HL-60/S4 (cell line): ENCODE measurements at regions not wholly inside any gene's neighbourhood (a gene's known extent, or its start where the extent isn't known, plus 50 kb on each side); places are given as distances from the start of the nearest gene placed in this dataset.
"Not testable (repeated sequence)": the region's sequence is repeated elsewhere in the genome, so short reads cannot be mapped to it uniquely, and the experiment has no call there.

Experiments
- in situ Hi-C: fragments of 300-500 bp; cut with MboI; formaldehyde crosslinking; loops from 2 replicates; pipeline ENCODE4 v1.14.3; 2022; ENCODE audit warnings: low sequenced_read_pairs

DNA sequence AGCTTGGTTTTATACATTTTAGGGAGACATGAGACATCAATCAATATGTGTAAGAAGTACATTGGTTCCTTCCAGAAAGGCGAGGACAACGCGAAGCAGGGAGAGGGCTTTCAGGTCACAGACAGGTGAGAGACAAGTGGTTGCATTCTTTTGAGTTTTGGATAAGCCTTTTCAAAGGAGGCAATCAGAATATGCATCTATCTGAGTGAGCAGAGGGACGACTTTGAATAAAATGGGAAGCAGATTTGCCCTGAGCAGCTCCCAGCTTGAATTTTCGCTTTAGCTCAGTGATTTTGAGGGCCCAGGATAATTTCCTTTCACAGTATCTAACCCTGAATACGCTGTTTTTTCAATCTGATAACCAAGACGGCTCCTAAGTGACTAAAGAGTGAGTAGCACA is 82.5 kb upstream of the MYO3A start:
- in situ Hi-C loops, result no loop called here

DNA sequence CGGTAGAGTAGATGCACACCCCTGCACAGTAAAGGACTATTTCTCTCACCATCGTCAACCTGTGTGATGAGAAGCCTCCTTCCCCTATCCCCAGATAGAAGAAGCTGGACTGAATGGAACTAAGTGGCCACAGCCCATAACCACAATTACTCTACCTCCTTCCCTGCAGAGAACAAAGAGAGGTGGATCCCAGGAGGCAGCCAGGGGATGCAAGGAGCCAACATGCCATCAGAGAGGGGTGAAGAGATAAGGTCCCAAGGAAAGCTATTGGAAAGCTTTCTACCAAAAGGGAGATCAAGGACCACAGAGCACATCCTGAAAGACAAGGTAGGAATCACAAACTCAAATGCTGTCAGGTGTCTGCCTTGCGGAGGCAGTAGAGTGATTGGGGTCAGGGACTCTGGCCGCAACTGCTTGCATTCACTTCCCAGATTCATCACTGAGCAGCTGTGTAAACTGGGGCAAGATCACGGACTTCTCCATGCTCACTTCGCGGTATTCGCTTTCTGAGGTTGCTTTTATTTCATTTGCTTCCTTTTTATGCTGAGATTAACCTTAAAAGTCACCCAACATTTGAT is 81.6 kb upstream of the MYO3A start:
- in situ Hi-C loops, result no loop called here

DNA sequence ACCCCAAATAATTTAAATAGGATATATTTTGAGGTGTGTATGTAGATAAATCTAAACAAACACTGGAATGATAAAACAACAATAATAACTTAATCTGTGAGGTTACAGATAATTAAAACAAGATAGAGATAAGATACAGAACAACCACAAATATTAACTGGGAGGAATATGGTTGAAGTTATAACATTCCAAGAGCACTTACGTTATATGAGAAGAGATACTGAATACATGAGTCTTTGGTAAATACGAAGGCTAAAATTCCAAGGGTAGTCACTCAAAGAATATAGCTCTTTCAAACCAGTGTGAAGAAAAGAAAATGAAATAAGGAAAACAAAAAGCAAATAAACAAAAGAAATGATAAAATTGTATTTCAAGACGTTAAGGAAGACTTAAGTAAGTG is 76.0 kb upstream of the MYO3A start:
- in situ Hi-C loops, result no loop called here

DNA sequence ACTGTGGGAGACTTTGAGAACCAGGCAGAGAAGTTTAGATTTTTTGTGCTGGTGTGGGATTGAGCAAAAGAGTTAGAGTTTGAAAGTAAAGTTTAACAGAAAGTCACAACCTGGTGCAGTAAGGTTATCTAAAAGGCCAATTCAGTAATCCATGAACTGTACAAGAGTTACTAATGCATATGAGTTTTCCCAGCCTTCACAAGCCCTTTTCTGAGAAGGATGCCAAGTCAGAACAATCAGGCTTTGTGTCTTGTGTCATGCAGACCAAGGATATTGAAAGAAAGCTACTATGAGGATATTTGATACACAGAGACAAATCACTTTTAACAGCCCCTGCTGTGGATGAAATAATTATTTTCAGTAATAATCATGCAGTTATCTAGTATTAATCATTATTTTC is 68.8 kb upstream of the MYO3A start:
- in situ Hi-C loops, result no loop called here

DNA sequence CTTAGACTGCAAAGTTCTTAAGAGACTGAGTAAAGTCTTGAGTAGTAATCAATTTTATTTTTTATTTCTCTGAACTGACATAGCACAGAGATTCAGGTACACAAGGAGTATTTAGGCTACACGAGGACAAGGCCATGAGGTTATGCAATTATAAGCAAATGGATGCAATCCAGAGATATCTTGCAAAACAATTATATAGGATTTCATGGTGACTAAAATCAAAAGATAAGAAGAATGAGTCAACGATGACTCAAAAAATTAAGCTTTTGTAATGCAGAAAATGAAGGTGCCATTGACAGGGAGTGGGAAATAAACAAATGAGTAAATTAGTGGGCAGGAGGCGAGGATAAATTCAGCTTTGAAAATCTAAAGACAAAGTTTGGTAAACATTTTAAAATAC is 66.7 kb upstream of the MYO3A start:
- in situ Hi-C loops, result no loop called here

DNA sequence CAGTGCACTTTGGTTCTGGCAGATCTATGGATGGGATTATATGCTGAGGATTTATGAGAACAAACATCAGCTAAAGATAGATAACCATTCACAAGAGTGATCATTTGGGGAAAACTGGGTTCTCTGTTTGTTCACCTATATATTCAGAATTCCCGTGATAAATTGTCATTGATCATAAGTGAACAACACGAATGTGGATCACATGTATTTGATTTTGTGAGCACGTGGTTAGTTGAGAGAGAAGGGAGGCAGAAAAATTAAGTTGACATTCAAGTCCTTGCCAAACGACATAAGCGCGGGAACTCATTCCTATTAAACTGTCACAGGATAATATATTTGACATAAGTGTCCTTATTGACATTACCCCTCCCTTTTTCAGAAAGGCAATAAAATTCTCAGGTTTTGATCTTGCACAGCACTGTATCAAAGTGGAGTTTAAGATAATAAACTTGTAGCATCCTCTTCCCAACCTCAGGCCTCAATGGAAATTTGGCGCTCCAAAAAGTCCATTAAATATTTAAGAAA is 64.9 kb upstream of the MYO3A start:
- in situ Hi-C loops, result no loop called here

DNA sequence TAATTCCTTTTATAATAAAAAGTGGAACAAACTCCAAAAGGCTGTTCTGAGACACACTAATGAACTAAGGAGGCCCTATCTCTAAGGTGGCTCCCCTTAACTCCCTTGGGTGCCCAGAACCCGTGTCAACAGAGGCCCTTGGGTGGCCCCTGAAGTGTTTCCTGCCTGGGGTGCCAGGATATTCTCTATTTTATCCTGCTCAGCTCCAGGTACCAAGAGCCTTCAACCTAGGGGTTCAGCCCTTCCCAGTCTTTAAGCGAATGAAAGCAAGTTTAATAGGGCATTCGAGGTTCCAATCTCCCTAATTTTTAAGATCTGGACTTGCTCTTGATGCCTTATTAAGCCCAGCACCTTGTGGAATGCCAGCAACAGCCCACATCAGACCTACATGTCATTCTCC is 64.4 kb upstream of the MYO3A start:
- in situ Hi-C loops, result no loop called here

DNA sequence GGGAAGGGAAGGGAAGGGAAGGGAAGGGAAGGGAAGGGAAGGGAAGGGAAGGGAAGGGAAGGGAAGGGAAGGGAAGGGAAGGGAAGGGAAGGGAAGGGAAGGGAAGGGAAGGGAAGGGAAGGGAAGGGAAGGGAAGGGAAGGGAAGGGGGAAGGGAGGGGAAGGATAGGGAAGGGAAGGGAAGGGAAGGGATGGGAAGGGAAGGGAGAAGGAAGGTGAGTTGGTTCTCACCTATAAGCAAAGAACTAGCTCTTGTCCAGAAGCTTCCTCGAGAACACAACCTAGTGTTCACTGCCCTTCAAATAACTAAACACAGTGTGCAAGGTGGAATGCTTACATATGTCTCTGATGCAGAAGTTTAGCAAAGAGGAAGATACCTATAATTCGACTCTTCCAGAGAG is 59.6 kb upstream of the MYO3A start:
- in situ Hi-C loops, result not testable (repeated sequence)

DNA sequence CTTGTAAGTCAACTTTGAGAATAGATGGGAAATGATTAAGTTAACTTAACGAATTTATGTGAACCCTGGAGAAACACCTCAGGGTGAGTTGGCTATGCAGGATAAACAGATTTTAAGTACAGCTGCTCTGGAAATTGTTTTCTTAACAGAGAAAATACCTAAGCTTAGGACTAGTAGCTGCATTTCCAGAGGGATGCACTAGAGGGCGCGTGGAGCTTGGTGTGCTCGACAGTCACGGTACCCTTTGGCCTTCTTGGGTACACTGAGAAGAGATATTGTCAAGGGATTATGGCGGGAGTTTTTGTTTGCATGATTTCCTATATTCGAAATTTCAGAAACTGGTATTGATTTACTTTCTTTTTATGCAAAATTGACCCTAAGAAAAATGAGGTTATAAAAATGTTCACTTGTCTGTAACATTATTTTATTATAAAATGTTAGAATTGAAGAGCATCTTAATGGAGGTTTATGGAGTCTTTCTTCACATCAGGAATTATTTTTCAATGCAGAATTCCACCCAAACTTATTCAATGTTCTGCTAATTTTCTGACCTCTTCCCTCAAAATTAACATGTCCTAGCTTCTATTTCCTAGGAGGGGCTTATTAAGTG is 58.4 kb upstream of the MYO3A start:
- in situ Hi-C loops, result loop anchor here (25.0 kb wide), 1 partner anchor 687 kb away; no protein-coding TSS in a partner anchor

DNA sequence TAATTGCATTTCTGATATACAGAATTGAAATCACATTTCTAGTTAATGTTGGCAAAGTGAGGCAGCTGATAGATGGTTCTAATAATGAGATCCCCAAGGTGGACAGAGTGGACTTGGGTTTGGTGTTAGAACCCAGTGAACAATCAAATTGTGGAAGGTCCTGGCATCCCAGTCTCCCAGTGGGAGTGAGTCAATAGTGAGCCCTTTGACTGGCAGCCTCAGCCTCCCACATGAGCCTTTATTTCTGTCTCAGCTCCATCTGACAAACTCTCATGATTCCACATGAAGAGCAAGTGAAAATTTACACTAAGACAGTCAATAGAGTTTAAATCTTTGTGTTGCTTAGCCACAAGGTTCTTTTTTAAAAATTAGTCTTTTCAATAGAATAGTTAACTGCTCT is 56.7 kb upstream of the MYO3A start:
- in situ Hi-C loops, result loop anchor here (25.0 kb wide), 1 partner anchor 685 kb away; no protein-coding TSS in a partner anchor
